ENCODE measurements at regions not wholly inside any gene's neighbourhood (a gene's known extent, or its start where the extent isn't known, plus 50 kb on each side); places are given as distances from the start of the nearest gene placed in this dataset.

DNA sequence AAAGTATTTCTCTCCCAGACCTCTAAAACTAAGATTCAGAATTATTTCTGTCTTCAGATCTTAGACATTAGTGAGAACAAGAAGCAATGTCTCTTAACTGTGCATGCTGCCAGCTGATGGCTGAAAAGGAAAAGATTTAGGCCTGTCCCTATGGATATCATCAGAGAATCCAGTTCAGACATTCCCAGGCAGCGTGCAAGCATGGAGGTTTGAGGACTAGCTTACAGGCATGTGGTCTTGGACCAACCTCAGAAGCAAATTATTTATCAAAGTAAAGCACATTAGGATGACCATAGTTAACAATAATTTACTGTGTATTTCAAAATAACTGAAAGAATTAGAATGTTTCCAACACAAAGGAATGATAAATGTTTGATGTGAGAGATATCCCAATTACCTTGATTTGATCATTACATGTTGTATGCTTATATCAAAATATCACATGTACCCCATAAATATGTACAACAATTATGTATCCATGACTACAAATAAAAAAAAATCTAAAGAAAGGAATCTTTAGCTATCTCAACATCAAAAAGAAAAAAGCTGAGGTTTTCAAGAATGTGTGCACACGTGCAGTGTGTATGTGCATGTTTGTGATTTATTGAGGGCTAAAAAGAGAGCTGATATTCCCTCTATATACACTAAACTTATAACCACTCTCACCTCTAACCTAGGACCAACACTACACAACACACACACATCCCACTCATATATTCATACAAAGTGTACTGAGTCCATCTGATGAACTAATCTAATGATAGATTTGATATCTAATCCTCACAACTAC, 108.9 kb upstream of the THBS1 start:
- DNase-seq, result no peak

DNA sequence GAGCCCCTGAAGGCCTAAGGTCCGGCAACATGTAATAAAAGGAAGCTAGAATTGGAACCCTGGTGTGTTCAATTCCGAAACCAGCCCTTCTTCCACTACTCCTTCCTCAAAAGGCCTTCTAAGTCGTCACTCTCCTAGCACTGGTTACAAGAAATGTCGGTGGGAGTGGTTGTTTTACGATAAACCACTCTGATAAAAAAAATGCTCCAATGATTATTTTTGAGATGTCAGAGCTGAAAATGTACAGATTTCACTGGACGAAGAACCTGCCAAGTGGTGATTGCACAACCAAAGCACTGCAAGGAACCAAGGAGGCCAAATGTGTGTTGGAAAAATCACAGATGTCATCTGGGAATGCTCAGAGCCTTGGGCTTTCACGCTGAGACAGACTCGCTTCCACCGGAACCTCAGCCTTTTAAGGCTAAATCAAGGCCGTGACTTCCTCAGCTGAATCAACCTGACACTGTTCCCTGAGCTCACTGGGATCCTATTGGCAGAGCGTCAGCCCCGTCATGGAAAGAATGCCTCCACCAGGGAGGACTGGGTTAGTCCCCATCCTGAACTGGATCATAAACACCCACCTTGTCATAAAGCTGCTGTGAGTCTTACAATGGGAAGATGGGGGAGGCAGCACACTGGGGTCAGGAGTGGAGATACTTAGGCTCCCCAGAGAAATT, 108.1 kb upstream of the THBS1 start:
- DNase-seq, result no peak

DNA sequence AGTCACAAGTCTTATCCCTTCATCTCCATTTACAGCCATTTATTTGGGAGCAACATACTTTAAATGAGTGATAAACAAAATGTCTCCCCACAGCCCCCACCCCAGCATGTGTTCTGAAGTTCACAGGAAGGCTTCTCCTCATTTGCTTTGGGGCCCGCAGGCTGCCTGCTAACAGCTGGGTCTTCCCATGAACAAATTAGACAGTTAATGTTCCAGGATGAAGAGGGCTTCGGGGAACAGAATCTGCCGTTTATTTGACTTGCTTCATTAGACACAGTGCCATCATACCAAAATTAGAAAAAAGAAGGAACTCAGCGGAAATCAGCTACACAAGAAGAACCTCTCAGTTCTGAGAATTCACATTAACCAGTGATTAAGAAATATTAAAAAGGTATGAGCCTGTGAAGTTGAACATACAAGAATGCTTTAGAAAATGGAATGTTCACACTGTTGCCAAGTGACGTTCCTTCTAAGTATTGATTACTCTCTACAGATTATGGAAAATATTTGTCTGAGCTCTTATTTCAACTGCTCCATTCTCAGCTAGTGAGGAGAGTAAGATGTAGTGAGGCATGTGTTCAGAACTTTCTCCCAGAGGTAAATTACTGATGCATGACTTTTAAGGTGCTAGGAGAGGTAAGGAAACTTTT, 107.5 kb upstream of the THBS1 start:
- no peak for DNase-seq

DNA sequence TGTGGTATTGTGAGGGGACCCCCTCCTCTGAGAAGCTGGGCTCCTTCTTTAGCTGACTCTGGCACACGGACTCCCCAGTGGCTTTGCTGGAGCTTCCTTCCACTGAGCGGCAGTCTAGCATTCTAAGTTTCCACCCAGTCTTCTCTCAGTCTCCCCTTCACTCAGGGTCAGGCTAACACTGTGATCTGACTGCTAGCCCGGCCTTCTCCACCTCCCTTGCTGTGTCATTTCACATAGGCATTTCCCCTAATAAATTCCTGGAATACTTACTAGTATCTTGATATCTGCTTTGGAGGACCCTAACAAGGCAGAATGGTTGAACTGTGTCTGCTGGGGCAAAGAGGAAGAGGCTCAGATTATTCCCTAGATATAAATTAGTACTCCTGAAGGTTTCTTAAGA, 106.2 kb upstream of the THBS1 start:
- no peak for DNase-seq

DNA sequence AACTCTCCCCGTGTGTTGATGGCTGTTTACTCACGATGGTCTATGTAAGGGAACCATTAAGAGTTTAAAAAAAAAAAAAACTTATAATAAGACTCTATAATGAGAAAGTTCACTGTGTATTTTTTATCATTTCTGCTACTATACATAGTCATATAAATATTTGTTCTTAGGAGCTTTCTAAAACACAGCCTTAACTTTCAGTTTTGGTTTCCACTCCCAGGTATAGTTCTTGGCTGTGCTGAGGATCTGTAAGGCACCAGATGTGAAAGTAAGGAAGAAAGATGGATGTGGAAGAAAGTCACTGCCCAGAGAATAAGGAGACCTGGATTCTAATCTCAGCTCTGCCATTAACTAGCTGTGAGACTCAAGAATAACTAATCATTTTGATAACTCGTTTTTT, 101.9 kb upstream of the THBS1 start:
- DNase-seq, result no peak

DNA sequence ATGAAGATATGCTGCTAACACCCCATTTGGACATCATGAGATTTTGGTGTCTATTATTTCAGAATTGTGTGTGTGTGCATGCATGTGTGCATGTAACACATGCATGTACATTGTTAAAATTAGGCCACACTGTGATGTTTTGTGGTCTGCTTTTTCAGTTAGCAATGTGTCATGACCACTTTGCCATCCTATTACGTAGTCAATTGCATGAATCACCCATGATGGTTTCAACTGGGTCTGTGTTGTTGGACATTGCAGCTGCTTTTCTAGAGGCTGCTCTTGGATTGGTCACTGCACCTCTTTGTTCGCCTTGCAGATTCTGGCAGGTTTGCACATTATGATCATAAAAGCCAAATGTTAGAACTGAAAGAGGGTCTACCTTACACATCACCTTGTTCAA, 101.0 kb upstream of the THBS1 start:
- no peak for DNase-seq

DNA sequence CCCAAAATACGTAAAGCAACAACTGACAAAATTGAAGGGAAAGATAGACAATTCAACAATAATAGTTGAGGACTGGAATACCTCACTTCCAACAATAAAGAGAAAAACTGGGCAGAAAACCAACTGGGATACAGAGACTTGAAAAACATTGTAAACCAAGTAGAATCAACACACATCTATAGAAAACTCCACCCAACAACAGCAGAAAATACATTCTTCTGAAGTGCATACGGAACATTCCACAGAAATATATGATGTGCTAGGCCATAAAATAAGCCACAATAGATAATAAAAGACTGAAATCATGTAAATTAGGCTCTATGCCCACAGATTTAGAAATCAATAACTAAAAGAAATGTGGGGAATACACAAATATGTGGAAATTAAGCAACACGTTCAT, 98.4 kb upstream of the THBS1 start:
- no peak for DNase-seq

DNA sequence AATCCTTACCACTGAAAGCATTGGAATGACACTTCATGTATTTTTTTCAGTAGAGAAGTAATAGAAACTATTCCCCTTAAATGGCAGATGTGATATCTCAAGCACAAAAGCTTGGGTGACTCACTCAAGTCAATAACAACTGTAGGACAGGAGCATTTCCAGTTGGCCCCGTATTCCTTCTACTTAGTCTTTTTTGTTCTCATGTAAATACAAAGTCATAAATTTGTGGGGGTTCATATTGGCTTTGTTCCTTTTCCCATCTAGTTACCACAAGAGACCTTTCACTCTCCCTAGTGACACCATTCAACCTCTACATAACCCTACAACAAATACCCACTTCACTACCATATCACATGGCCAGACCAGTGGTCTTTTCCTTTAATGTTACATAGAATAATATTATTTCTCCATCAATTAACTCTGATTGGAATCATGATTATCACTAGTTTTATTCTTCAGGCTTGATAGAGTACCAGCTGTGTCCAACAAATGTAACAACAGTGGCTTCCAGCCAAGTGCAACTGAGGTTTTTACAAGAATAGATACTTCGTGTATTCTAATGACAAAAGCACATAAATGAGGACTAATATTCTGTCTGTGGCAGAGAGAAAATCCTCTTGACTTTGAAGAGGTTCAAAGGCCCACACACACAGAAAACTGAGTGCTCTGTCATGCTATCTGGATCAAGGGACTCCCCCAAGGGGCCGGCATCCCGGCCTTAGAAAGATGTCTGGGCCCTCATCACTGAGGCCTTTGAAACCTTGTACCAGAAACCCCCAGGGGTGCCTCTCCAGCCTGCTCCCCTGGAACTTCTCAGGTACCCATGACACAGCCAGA, 94.0 kb upstream of the THBS1 start:
- DNase-seq, result no peak

DNA sequence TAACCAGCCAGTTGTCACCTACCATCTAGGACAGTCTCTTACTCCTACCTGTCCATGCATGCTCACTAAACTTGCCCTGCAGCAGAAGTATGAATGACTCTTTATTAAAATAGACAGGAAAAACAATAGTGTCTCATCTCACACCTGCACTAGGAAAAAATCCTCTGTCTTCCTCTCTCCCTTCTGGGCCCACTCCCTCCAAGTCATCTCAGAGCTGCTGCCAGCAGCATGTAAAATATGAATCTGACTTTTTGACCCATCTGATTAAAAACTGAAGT, 93.5 kb upstream of the THBS1 start:
- no peak for DNase-seq

DNA sequence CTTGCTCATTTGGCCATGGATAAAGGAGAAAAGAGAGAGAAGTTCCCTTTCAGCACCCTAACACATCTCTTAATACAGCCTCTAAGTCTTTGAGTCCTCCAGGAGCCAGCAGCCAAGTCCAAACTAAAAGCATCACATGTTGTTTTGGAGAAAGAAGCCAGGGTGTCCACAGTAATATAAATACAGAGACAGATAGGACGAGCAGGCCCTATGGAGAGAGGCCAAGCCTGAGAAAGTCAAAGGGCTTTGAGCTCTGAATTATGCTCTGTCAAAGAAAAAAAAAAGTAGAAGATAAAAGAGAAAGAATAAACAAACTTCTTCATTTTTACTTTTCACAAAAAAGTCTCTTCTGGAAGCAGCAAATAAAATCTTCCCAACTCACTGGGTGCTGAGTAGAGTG, 92.4 kb upstream of the THBS1 start:
- DNase-seq, result no peak

DNA sequence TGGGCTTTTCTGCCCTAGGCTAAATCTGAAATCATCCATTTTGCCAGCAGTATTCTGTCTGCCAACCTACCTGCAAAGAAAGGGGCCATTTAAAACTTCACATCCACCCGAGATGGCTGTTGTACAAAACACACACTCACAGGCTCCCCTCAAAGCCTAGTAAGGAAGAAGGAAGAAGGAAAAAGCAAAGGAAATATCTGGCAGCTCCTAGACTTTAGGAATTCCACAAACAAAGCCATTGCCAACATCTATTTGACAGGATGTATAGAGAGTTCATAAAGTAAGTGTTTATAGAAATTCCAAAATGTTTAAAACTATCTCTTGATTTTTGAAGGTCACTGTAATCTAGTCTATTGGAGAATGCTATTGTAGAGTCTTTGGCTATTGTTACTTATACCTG, 91.9 kb upstream of the THBS1 start:
- DNase-seq, result no peak

DNA sequence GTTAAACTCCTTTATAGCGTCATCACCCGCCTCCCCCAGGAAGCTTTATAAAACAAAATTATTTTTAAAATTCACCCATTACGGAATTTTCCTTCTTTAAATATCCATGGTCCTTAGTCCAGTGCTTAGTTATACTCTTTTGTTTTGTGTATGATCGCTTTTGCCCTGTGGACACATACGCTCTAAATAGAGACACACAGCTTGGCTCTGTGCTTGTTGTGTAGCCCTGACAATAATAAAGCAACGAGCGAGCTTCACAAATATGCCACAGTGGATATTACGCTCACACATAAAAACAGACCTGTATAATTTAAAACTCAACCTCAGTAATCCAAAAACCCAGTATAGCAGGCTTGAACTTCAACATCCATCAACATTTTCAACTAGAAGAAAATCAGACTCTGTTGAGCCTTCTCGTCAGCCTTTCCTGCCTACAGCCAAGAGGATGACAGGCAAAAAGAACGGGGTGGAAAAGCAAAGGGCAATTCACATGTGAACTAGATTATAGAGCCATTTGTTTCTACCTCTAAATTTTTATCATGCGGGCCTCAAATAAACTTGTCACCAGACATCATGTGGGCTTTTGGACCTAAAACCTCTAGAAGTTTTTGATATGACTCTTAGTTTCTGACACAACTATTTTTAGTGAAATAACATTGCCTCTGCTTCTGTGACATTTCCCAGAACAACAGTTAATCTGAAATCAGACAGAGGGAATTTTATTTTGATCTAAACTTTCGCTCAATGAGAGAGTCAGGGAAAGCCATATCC, 89.6 kb upstream of the THBS1 start:
- no peak for DNase-seq

DNA sequence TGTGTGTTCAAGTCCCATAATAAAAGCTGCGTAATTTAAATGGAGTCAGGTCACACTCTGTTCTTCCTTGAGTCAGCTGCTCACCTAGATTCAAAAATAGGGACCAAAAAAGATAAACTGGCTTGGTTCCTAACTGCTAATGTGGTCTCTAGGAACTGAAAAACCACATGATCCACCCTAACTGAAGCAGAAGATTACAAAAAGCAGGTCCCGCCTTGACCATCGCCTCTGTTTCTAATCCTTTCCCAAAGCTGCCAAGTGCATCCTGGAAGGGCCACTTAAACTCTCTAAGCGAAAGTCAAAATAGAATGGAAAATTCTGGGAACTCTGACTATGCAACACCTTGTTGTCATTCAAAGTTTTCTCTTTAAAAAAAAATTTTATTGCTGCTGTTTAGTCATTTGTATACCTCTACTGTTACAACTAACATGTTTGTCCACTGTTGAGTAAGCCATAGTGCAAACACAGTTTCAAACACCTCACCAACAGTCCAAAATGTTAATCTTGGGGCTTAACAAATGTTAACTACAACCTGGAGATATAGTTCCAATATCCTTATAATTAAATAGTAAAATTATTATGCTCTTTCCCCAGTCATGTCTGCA, 88.9 kb upstream of the THBS1 start:
- DNase-seq, result no peak

DNA sequence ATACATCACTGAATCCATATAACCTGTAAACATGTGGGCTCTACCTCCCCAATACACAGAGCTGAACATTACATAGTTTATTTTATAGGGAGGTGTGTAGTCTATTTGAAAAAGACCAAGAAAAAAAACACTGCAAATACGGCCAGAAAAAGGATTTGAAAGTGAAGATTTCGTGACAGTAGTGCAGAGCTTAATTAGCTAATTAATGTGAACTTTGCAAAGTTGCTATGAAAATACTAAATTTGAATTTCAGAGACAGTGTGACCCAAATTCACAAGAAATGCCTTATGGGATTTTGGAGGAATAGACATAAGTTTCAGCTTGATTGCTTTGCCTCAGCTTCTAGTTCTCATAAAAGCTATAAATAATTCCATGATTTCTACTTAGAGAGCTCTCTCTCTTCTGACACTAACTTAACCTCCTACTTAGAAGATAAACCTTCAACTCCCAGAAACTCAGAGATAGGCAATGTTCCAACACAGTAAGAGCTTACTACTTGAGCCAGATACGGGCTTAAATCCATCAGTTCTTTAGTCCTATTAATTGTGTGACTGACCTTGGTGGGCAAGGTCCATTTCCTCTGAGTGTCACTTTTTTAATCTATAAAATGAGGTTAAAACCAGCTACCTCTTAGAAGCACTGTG, 87.3 kb upstream of the THBS1 start:
- DNase-seq, result no peak

DNA sequence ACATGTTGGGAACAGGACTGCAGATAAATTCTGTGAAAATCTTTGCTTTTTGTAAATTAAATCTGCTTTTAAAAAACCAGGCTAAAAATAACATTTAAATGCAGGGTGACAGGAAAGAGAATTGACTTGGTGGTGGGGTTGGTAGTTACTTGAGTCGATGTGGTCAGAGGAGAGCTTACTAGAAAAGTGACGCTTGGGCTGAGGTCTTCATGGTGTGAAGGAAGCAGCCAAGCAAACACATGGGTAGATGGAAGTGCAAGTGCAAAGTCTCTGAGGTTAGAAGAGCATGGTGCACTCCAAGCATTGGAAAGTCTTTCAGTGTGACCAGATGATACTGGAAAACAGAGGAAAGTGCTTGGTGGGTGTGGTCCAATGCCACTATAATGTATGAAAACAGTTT, 86.4 kb upstream of the THBS1 start:
- no peak for DNase-seq

DNA sequence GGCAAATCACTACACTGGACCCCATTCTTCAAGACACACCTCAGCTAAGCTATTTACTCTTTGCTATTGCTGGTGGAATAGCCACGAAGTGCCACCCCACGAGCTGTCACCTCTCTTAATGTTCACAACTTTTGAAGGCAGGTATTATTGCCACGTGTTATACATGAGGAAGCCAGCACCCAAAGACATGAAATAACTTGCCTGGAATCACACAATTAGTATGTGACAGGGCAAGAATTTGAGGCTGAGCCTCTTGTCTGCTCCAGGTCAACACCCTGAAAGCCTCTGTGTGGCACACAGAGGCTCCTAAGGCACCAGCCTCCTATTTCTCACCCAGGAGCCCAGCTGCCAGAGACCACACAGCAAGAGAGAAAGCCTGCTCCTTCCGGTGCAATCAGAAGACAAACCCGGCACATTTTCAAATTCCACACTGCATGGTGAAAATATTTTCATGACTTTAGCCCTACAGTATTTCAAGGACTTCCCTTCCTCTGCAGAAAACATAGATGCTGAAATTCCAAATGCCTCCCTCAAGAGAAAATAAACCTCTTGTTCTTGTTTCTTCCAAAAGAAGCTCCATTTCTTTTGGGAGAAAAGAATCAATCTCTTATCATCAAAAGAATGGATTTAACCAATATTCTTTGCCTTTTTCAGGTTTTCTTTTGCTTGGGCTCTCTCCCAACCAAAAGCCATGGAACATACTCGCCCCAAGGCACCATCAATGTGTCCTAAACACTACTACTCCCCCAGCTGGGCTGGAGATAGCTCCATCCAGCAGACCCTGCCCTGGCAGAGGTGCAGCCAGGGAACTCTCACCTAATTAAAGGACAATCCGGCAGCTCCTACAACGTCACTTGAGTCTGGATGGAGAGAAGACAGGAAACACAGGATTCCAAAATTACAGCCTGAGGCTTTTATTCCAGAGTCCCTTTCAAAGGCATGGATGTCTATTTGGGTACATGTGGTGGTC, 84.7 kb upstream of the THBS1 start:
- no peak for DNase-seq

DNA sequence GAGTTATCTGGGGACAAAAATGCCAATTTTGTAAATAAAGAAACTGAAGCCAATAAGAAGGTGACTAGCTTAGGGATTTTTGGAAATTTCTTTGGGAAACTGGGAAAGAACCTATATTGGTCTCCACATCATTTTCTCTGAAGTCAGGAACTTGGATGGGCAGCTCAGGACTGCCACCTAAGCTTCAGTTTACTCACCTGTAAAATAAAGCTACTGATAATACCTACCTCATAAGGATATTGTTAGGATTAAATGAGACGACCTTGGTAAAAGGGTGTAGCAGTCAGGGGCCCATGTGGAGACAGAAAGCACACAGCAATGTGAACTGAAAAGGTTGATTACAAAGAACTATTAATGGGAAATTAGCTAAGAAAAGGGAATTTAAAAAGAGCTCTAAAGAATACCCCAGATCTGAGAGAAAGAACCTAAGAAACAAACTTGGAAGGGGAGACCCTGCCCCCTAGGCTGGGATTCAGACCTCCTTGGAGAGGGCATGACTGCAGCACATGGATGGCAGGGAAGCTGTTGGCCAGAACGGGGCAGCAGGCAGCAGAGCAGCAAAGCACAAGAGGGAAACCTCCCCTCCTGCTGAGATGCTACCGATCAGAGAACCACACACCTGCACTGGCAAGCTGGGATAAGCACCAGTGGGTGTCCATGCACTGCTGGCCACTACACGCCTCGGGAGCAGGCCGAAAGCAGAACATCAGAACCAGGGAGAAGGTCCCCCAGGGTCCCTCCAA, 83.7 kb upstream of the THBS1 start:
- DNase-seq, result no peak

DNA sequence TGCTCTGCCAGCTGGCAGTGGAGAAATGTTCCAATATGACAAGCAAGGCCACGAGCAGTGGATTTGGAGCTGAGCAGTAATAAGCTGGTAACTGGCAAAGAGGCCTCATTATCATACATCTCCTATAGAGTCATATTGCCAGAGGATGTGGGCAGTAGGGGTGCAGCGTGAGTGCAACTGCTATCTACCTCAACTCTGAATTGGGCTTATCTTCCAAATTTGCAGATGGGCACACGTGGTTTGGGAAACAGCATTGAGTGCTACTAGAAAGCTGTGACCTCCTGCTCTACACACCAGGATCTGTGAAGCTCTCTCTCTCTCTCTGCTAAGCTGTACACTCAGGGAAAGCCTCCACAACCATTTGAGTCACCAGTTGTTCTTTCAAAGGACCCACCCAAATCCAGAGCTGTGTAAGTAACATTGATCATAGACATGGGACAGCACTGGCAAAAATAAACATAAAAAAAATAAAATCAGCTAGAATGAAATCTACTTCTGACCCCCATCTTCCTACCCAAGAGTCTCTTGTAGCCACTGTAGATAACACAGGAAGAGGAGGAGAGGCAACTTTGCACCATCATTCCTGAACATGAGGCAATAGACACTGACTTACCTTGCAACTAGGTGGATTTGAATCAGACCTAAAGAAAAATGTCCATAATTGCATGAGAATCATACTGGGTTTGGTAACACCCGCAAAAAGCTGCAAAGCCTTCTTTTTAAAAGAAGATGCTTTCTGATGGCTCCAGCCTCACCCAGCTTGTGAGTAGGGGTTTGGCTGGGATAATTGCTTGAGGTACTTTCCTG, 82.9 kb upstream of the THBS1 start:
- DNase-seq, result no peak

DNA sequence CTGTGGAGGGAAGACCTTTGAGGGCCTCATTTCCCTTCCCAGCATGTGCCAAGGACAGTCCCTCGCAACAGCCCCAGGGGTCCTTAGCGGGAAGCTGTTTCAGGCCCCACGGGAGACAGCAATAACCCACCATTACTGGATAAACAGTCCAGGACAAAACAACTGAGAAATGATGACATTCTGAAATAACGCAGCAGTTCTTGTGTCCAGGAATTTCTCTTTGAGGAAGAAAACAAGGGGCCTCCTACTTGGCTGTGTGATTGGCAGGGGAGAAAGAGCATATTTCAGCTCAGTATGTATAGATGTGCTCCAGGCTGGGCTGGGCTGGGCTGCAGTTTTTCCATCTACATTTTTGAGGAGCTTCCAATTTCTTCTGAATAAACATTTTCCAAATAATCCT, 82.2 kb upstream of the THBS1 start:
- no peak for DNase-seq
